ENCODE measurements at regions not wholly inside any gene's neighbourhood (a gene's known extent, or its start where the extent isn't known, plus 50 kb on each side); places are given as distances from the start of the nearest gene placed in this dataset.

DNA sequence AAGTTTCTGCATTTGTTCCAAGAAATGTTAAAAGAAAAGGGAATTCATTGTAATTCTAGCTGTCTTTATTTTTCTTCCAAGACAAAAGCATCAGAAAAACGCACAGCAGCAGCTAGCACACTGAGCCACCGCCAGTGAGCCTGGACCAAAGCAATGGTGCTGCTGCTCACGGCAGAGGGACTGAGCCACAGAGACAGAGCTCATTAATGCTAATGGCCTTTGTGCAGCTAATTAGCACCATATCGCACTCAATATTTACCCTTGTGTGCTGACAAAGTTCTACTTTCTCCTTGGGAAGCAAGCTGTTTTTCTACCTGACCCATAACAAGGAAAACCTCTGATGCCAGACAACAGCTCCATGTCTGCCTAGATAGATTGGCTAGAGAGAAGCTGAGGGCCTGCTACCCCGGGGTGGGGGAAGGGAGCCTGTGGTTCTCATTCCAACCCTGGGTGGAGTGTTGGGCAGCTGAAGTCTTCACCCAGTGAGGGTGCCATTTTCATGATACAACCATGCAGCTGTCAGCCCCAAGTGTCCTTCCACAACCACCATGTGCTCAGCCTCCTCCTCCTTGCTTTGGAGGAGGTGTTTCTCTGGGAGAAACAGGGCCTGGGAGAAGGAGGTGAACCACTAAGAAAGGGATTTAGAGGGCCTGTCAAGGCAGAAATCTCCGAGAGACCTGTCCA lies 131.1 kb upstream of the NCAM1 start:
- no peak for ATAC-seq (replicated peaks)
- H3K4me1 Mint-ChIP-seq = no peaks in the 10 kb centered on the region
- H3K36me3 Mint-ChIP-seq = no peaks in the 10 kb centered on the region
- H3K27me3 Mint-ChIP-seq = no peaks in the 10 kb centered on the region
- H3K4me3 Mint-ChIP-seq = no peak overlapping the region
- peaks cover 4 to 5% of the 10 kb centered on the region in 2 donors for H3K9me3 Mint-ChIP-seq
- H3K27ac Mint-ChIP-seq = no peak overlapping the region
- DNase-seq = no peak

GRCh38 chr11:112831041-112831440 lies 130.2 kb upstream of the NCAM1 start:
- Mint-ChIP-seq H3K36me3 (no peaks in the 10 kb centered on the region), H3K4me3 (no peak overlapping the region), H3K27me3 (no peaks in the 10 kb centered on the region), H3K4me1 (no peaks in the 10 kb centered on the region), H3K9me3 (peaks cover 4 to 5% of the 10 kb centered on the region in 2 donors), H3K27ac (no peak overlapping the region)
- DNase-seq = no peak
- no peak for ATAC-seq (replicated peaks)

GRCh38 chr11:112831969-112832766 lies 129.1 kb upstream of the NCAM1 start:
- Mint-ChIP-seq H3K27ac (no peak overlapping the region), H3K4me3 (no peak overlapping the region), H3K4me1 (no peaks in the 10 kb centered on the region), H3K9me3 (peaks cover 4% of the 10 kb centered on the region in 2 donors), H3K27me3 (no peaks in the 10 kb centered on the region), H3K36me3 (no peaks in the 10 kb centered on the region)
- ATAC-seq (replicated peaks) = no peak
- no peak for DNase-seq

DNA sequence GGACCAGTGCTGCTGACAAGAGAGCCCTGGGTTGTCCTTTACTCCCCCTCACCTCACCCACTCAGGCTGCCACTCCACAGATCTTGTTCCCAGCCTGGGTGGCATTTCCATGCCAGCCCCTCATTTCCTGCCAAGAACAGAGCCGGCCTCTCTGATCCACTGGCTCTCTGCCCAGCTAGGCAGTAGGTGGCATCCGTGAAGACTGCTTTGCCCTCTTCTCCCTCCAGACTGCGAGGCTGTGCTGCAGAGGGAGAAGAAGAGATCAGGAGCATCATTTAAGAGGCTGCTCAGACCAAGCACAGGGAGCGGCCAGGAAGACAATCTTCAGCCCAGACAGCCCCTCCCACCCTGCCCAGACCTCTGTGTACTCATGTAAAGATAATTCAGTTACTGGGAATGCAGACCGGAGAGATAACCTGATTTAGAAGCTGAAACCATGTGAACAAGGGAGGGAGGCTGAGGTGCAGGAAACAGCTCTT lies 126.9 kb upstream of the NCAM1 start:
- no peaks in the 10 kb centered on the region for H3K27me3 Mint-ChIP-seq
- no peaks in the 10 kb centered on the region for H3K36me3 Mint-ChIP-seq
- DNase-seq = no peak
- peaks cover 0 to 2% of the 10 kb centered on the region in 2 donors for H3K9me3 Mint-ChIP-seq
- no peak overlapping the region for H3K4me3 Mint-ChIP-seq
- no peaks in the 10 kb centered on the region for H3K4me1 Mint-ChIP-seq
- no peak overlapping the region for H3K27ac Mint-ChIP-seq
- no peak for ATAC-seq (replicated peaks)

DNA sequence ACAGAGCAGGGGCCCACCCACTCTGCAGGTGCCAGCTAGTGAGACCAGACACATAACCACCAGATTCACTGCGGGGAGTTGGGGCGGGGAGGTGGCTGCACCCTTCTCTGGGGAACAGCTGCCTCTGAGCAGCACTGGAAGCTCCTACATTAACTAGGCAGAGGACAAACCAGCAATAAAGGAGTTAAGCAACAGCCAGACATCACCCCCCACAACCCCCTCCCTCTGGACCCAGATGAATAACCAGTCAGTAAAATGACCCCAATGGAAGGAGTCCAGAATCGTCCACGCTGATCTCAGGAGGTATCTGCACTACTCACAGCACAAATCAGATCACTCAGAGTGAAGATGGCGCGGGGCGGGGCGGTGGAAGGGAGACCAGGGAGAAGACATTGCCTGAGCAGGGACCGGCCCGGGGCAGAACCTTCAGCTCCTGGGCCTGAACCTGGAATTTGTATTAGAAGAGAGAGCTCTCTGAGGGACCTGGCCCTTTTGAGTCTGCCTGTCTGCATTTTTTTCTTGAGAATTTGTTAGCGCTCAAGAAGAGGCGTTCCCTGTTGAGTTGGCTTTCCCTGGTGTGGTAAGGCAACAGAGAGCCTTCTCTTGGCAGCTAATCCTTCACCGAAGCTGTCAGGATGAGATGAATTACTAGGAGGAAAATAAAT lies 125.5 kb upstream of the NCAM1 start:
- H3K27me3 Mint-ChIP-seq = no peaks in the 10 kb centered on the region
- H3K27ac Mint-ChIP-seq = no peak overlapping the region
- no peak for ATAC-seq (replicated peaks)
- peaks cover 0 to 6% of the 10 kb centered on the region in 2 donors for H3K9me3 Mint-ChIP-seq
- no peak for DNase-seq
- no peaks in the 10 kb centered on the region for H3K36me3 Mint-ChIP-seq
- H3K4me3 Mint-ChIP-seq = no peak overlapping the region
- no peaks in the 10 kb centered on the region for H3K4me1 Mint-ChIP-seq

GRCh38 chr11:112836256-112836602 lies 125.0 kb upstream of the NCAM1 start:
- no peaks in the 10 kb centered on the region for H3K27me3 Mint-ChIP-seq
- H3K36me3 Mint-ChIP-seq = no peaks in the 10 kb centered on the region
- no peak overlapping the region for H3K27ac Mint-ChIP-seq
- DNase-seq (no peak), ATAC-seq (replicated peaks) (no peak)
- no peaks in the 10 kb centered on the region for H3K4me1 Mint-ChIP-seq
- peaks cover 0 to 7% of the 10 kb centered on the region in 2 donors for H3K9me3 Mint-ChIP-seq
- no peak overlapping the region for H3K4me3 Mint-ChIP-seq

DNA sequence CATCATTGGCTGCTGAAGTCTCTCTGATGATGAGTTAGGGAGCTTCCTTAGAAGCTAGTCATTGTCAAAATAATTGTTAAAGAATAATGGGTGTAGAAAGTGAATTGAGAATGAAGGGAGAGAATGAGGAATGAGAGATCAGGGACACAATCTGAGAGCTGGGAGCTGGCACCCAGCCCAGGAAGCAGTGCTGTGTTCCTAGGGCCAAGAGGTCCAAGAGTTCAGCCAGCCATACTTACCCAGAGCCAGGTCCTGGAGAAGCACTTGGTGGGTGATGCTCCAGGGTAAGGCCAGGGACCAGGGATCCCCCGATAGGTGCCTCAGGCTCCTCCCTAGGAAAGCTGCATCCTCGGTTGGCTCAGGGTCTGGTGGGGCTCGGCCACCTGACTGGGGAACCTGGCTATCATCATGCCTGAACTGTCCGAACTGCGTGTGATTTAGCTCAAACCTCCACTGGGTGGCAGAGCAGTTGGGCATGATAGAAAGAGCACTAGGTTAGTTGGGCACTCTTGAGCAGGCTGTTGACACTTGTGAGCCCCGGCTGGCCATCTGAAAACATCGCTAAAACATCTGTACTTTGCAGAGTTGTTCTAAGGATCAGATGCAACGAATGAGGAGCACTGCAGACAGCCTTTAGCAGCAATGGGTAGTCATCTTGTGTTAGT lies 123.9 kb upstream of the NCAM1 start:
- no peak for ATAC-seq (replicated peaks)
- Mint-ChIP-seq H3K27ac (no peak overlapping the region), H3K4me3 (no peak overlapping the region), H3K9me3 (peaks cover 0 to 7% of the 10 kb centered on the region in 2 donors), H3K4me1 (no peaks in the 10 kb centered on the region), H3K27me3 (no peaks in the 10 kb centered on the region), H3K36me3 (no peaks in the 10 kb centered on the region)
- no peak for DNase-seq

GRCh38 chr11:112839051-112839450 lies 122.2 kb upstream of the NCAM1 start:
- ATAC-seq (replicated peaks) (no peak), DNase-seq (no peak)
- H3K27ac Mint-ChIP-seq = no peak overlapping the region
- no peaks in the 10 kb centered on the region for H3K36me3 Mint-ChIP-seq
- no peaks in the 10 kb centered on the region for H3K4me1 Mint-ChIP-seq
- no peaks in the 10 kb centered on the region for H3K27me3 Mint-ChIP-seq
- H3K4me3 Mint-ChIP-seq = no peak overlapping the region
- peaks cover 0 to 5% of the 10 kb centered on the region in 2 donors for H3K9me3 Mint-ChIP-seq

DNA sequence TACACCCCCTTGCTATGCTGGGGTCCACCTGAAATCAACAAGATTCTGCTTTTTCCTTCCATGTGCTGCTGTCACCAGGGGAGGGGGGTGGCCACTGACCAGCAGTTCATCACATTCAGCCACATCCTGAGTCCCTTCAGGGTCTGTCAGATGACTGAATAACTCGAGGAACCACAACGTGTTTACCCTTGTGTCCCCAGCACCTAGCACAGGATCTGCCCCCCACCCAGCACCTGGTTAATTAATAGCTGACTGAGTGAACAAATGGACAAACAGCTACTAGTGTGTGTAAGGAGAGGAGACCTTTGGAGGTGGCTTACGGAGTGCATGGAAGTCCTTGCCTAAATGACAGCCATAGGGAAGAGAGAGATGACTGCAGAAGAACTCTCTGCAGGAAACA lies 119.5 kb upstream of the NCAM1 start:
- ATAC-seq (replicated peaks) (no peak), DNase-seq (no peak)
- H3K4me1 Mint-ChIP-seq = no peaks in the 10 kb centered on the region
- no peak overlapping the region for H3K27ac Mint-ChIP-seq
- H3K27me3 Mint-ChIP-seq = no peaks in the 10 kb centered on the region
- no peak overlapping the region for H3K4me3 Mint-ChIP-seq
- peaks cover 0 to 5% of the 10 kb centered on the region in 2 donors for H3K9me3 Mint-ChIP-seq
- H3K36me3 Mint-ChIP-seq = no peaks in the 10 kb centered on the region

GRCh38 chr11:112842151-112842550 lies 119.1 kb upstream of the NCAM1 start:
- H3K36me3 Mint-ChIP-seq = no peaks in the 10 kb centered on the region
- H3K9me3 Mint-ChIP-seq = peaks cover 0 to 6% of the 10 kb centered on the region in 2 donors
- no peak for ATAC-seq (replicated peaks)
- H3K4me3 Mint-ChIP-seq = no peak overlapping the region
- H3K4me1 Mint-ChIP-seq = no peaks in the 10 kb centered on the region
- no peaks in the 10 kb centered on the region for H3K27me3 Mint-ChIP-seq
- H3K27ac Mint-ChIP-seq = no peak overlapping the region
- no peak for DNase-seq

GRCh38 chr11:112844517-112844916 lies 116.7 kb upstream of the NCAM1 start:
- no peak overlapping the region for H3K27ac Mint-ChIP-seq
- H3K4me1 Mint-ChIP-seq = no peaks in the 10 kb centered on the region
- no peaks in the 10 kb centered on the region for H3K36me3 Mint-ChIP-seq
- peaks cover 0 to 8% of the 10 kb centered on the region in 2 donors for H3K9me3 Mint-ChIP-seq
- H3K4me3 Mint-ChIP-seq = no peak overlapping the region
- H3K27me3 Mint-ChIP-seq = no peaks in the 10 kb centered on the region
- ATAC-seq (replicated peaks) (no peak), DNase-seq (no peak)

DNA sequence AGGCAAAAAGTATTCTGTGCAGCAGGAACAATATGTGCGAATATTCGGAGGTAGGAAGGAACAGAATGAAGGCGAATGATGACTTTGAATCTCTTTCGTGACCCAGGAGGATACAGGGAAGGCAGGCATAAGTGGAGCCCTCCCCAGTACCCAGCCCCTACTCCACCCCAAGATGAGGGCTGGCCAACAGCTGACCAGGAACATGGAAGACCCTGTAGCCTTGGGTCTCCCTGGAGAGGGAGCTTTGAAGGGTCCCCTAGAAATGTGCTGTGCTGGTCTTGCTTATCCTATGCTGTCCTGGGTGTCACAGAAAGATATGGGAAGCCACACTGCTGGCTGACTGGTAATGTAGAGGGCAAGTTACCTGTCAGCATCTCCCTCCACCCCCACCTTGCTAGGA lies 113.7 kb upstream of the NCAM1 start:
- Mint-ChIP-seq H3K9me3 (peaks cover 0 to 7% of the 10 kb centered on the region in 2 donors), H3K27ac (no peak overlapping the region), H3K4me1 (no peaks in the 10 kb centered on the region), H3K36me3 (no peaks in the 10 kb centered on the region), H3K4me3 (no peak overlapping the region), H3K27me3 (peaks cover 6 to 8% of the 10 kb centered on the region in 2 donors)
- ATAC-seq (replicated peaks) (no peak), DNase-seq (no peak)

DNA sequence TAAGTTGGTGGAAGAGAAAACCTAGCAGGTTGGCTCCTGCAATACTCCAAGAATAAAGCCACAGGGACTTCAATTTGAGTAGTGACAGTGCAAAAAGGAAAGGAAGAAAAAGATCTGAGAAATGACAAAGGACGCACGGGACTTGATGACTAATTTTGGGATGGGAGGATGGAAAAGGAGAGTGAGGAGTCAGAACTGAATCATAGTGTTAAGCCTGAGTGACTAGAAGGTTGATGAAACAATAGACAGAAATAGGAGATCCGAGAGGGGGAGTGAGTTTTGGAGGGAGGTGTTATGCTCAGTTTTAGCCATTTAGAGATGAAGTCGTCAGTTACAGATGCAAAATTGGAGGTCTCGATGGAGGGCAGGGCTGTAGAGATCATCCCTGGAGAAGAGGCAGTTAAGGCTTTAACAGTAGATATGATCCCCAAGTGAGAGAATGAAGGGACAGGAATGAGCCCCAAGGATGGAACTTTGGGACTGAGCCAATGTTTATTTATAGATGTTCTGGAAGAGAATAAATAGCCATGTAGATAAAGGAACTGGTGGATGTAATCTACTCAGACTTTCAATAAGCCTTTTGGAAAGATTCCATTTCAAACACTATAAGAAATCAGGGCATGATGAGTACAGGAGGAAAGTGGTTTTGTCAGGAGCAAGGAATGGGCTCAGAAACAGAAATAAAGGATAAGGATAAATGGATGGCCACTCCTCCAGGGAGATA lies 108.9 kb upstream of the NCAM1 start:
- no peaks in the 10 kb centered on the region for H3K4me1 Mint-ChIP-seq
- H3K36me3 Mint-ChIP-seq = no peaks in the 10 kb centered on the region
- H3K4me3 Mint-ChIP-seq = no peak overlapping the region
- peaks cover 6 to 12% of the 10 kb centered on the region in 2 donors for H3K27me3 Mint-ChIP-seq
- no peak overlapping the region for H3K27ac Mint-ChIP-seq
- ATAC-seq (replicated peaks) = no peak
- peaks cover 0 to 7% of the 10 kb centered on the region in 2 donors for H3K9me3 Mint-ChIP-seq
- DNase-seq = no peak

GRCh38 chr11:112856133-112856532 lies 105.1 kb upstream of the NCAM1 start:
- peaks cover 6 to 12% of the 10 kb centered on the region in 2 donors for H3K27me3 Mint-ChIP-seq
- no peaks in the 10 kb centered on the region for H3K36me3 Mint-ChIP-seq
- no peak overlapping the region for H3K4me3 Mint-ChIP-seq
- H3K4me1 Mint-ChIP-seq = no peaks in the 10 kb centered on the region
- ATAC-seq (replicated peaks) (no peak), DNase-seq (no peak)
- H3K27ac Mint-ChIP-seq = no peak overlapping the region
- peaks cover 7 to 12% of the 10 kb centered on the region in 2 donors for H3K9me3 Mint-ChIP-seq
